G401 (cell line): ENCODE measurements at regions not wholly inside any gene's neighbourhood (a gene's known extent, or its start where the extent isn't known, plus 50 kb on each side); places are given as distances from the start of the nearest gene placed in this dataset.

Source experiments
- DNase-seq: peaks from one replicate; pipeline ENCODE4 v3.0.0-alpha.2; 2015; ENCODE audit warnings: low spot score
- in situ Hi-C: cut with HindIII; loops from 2 replicates; pipeline ENCODE4 v1.10.0; 2016; ENCODE audit warnings: low sequenced_read_pairs, mixed read lengths

DNA sequence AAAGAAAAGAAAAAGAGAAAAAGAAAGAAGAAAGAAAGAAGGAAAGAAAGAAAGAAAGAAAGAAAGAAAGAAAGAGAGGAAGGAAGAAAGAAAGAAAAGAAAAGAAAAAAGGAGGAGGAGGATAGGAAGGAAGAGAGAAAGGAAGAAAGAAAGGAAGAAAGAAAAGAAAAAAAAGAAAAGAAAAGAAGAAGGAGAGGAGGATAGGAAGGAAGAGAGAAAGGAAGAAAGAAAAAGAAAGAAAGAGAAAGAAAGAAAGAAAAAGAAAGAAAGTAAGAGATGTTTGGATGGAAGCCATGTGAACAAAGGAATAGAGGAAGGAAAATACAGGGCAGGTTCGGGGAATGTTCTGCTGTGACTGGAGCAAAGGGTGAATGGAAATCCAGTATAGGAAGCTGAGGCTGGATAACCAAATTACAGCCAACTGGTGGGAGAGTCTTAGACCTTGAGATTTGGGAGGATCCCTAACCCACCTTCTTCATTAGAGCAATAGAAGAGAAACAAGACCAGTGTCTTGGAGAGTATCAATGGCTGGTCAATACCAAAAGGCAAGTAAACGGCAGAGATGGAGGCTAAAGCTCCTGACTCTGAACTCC, 94.9 kb downstream of the RASSF10 start:
- in situ Hi-C loops = no loop called here
- DNase-seq = no peak

DNA sequence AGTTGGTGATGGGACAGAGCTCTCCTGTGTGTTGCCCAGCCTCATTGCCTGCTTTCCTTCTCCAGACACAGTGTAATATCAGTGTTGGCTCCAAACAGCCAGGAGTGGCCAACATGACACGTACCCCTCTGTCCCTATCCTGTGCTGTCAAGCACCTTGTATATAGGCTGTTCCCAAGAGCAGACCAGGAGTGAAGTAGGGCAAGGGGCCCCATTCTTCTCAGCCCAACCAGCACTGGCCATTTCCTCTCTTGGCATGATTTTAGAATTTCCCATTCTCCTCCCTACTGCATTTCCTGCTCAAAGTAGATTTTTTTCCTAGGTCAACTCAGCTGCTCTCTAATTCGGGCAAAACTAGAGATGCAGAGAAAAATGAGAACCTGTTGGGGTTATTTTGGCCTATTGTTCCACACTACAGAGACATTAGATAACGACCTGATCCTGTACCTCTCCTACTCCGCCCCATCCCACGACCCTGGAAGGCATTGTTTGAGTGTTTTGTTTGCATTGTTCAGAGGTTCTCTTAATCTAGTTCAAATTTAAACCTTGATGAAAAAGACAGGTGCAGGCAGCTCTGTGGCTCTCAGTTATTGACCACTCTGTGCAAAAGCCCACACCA, 95.6 kb downstream of the RASSF10 start:
- in situ Hi-C loops = no loop called here
- no peak for DNase-seq

DNA sequence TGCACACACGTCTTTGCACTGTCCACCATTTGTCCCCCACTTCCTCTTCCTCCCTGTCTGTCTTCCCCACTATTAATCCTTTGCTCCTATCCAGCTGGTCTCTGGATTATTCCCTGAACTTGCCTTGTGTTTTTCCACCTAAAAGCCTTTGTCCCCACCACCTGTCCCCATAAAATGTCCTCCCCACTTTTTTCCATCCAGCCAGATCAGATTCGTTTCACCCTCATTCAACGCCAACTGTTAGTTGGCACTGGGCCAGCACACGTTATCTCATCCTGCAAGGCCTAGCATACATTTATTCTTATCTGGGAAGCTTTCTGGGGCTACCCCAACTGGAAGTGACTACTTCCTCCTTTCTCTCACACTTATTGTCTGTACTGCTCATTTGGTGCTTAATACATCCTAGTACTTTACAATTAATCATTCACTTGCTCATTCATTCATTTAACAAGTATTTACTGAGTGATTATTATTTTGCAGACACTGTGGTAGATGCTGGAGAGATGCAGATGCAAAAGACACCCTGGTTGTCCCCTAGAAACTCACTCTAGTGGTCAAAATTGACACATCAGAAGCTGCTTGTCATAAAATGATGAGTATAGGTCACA, 96.2 kb downstream of the RASSF10 start:
- in situ Hi-C loops = no loop called here
- DNase-seq = no peak

DNA sequence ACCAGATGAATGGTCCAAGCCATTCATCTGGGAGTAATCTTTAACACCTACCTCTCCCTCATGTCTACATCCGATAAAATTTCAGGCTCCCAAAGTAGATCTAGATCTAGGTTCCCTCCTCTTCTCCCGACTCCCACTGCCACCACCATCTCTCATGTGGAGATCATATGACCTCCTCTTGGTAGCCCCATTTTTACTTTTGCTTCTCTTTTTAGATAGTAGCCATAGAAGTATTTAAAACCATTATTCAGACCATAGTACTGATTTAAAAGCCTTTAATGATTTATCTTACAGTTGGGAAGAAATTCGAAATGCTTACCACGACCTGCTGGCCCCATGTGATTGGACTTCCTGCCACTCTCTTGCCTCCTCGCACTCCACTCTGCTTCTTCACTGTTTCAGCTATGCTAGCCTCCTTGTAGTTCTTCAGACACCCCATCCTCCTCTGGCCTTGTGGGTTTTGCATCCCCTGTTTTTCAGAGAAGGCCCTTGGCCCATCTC, 98.5 kb downstream of the RASSF10 start:
- in situ Hi-C loops = no loop called here

DNA sequence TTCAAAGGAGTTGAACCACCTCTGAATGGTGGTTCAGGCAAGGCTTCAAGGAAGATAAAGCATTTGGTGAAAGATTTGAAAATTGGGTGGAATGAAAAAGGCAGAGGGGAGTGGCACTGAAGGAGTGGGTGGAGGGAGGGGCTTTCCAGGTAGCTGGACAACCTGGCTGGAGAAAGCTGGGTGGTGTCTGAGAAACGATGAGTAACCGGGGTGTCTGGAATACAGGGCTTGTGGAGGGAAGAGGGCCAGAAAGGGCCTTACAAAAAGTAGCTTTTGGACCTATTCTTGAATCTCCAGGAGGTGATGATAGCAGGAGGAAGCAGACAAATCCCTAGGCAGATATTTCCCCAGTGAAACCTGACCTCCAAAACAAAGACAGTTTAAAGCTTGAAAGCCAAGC, 99.3 kb downstream of the RASSF10 start:
- no peak for DNase-seq
- in situ Hi-C loops = no loop called here

More for the DNA sequence above, 98.5 kb downstream of the RASSF10 start:
- DNase-seq = no peak

DNA sequence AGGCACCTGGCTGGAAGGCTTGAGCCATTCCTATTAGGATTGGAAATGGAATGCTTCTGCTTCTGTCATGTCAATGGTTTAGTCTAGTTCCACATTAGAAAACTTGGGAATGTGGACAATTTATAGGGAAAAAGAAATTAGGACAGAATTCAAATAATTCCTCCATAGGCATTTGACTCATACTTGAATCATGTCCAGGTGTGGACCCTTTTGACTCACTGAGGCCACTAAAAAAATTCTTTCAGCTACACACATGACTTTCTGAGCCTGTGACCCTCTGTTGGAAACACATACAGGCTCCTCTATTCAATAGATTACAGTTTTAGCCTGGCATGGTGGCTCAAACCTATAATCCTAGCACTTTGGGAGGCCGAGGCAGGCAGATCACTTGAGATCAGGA, 100.5 kb downstream of the RASSF10 start:
- no peak for DNase-seq
- in situ Hi-C loops = no loop called here

DNA sequence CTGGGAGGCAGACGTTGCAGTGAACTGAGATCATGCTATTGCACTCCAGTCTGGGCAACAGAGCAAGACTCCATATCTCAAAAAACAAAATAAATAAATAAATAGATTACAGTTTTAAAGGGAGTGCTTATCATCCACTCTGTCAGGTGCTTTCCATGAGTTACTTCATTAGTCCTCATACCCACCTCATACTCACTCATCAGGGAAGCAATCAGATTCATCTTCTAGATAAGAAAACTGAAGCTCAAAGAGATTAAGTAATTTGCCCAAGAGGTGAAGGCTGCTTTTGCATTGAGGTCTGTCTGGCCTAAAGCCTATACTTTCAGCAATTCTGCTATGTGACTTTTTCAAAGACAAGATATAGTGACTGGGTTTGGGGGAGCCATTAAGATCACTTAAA, 101.0 kb downstream of the RASSF10 start:
- in situ Hi-C loops = no loop called here
- no peak for DNase-seq

DNA sequence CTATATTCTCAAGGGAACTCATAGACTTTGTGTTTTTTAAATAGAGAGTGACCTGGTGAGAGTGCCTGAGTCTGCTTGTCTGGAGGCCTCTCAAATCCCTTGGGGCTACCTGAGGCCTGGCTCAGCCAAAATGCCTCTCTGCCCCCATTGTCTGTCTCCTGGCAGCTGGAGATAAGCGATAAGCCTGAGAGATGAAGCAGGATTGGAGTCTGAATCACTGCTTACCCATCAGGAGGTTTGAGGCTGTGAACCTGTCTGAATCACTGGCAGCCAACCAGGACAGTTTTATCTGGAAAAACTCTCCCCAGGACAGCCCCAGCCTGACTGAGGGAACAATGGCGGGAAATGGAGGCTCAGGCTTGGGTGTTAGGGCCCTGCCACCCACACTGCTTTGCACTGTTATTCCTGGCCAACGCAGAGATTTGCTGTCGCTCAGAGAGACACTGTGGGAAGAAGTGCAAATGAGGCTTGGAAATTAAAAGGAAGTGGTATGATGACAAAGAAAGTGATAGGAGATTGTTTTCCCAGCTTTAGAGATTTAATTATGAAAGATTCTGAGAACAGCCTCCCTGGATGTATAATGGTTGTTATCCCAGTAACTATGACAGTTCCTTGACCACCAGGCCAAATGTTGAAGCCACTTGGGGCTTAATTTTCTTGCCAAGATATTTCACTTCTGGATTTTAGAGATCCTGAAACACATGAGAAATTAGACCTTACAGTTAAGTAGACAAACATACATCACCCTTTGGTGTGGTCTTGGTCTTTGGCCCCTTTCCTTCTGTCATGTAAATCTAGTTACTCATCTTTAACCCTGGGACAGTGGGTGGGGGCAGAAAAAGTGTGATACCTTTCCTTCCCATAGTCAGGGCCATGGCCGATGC, 102.1 kb downstream of the RASSF10 start:
- in situ Hi-C loops = no loop called here
- DNase-seq = no peak

DNA sequence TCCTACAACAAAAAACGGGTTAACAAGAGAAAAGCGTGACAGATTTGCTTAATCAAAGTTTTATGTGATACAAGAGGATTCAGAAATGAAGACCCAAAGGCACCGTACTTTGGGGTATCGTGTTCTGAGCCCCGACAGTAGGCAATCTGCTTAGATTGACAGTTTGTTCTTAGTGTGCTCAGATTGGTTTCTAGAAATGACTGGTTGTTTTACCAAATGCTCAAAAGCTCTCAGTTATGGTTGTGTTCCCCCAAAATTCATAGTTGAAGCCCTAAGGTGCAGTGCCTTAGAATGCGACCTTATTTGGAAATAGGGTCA, 102.7 kb downstream of the RASSF10 start:
- in situ Hi-C loops = no loop called here
- no peak for DNase-seq

DNA sequence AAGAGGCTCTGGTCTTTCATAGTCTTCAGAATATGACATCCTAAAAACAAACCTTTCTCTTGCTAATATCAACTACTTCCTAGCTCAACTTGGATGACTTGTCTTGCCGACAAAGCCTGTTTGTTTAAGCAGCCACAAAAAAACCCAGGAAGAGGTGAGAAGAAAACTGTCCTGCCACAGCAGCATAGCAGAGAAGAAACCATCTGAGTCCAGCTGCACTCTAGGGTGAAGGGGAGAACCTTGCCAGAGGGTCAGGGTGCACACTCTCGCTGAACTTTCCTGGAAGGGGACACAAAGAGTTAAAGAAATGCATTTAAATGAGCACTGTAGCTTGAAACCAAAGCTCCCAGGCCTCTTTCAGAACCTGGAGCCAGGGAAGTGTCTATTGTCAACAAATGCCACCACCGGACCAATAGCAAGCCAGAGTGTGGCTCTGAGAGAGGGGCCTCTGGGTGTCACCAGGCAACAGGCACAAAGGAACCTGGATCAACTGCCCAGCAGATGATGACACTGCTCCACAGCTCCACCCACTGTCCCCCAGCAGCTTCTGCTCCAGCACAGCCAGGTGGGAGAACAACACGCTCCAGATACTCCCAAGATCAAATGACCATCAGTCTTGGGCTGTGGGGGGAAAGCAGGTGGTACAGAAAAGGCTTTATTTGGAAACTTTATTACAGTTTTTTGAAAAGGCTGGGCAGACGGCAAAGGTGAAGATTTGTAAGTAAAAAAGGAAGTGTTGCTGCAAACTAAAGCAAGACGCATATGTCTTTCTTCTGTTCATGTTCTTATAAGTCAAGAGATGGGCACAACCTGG, 105.7 kb downstream of the RASSF10 start:
- in situ Hi-C loops = no loop called here
- DNase-seq = no peak

DNA sequence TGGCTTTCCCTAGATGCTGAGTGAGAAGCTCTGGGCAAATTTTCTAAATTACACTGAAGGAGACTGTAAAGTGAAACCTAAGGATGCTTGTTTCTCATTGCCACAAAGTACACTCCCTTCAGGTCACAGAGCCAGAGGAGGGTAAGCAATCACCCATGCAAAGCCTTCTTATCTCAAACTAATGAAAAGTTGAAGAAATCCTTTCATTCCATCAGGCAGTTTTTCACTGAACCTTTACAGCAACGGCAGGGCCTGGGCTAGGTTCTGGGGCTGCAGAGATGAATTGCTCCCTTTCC, 106.2 kb downstream of the RASSF10 start:
- no peak for DNase-seq
- in situ Hi-C loops = no loop called here

DNA sequence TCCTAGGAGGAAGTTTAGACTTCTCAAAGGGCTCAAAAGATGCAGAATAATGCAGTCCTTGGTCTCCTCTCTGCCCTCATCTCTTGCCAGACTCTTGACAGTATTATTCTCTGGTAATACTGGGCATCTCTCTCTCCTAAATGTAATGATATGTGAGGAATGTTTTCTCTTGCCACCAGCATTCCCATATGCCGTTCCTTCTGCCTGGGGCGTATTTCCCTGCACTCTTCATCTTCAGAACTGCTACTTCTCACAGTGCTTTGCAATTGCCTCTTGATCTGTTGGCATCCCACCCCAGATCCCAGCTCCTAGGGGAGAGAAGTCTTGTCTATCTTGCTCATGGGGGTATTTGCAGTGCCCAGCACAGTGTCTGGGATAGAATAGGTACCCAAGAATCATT, 107.4 kb downstream of the RASSF10 start:
- DNase-seq = no peak
- in situ Hi-C loops = no loop called here

DNA sequence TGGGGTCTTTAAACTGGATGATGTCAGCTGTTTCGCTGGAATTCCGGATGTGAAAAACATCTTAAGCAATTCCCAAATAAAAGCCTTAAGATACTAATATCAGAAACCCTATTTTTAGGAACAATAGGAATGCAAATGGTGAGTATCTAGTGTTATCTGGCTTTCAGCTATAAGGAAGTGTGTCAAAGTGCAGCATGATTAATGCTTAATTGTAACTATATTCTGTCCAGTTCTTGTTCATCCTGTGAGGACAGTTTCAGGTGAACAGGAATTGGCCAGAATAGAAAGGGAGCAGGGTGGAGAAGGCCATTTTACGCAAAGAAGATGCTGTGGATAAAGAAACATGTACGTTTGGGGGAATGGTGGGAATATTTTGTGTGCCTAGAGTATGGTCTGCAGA, 108.2 kb downstream of the RASSF10 start:
- in situ Hi-C loops = no loop called here
- DNase-seq = no peak

DNA sequence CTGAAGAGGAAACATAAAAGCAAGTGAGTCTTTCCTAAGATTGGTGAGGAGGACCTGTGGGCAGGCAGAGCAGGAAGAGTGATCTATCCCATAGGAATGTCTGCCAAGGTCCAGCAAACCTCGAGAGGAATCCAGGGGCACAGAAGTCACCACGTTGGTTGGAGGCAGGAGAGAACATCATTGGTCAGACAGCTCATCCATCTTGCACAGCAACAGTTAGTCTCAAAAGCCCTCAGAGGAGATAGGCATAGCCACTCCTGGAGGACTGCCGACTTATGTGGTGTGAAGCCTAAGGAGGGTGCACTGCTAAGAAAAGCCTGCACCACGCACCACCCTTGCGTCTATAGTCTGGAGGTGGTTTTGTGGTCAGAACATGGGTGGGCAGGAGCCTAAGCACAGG, 109.1 kb downstream of the RASSF10 start:
- no peak for DNase-seq
- in situ Hi-C loops = no loop called here

DNA sequence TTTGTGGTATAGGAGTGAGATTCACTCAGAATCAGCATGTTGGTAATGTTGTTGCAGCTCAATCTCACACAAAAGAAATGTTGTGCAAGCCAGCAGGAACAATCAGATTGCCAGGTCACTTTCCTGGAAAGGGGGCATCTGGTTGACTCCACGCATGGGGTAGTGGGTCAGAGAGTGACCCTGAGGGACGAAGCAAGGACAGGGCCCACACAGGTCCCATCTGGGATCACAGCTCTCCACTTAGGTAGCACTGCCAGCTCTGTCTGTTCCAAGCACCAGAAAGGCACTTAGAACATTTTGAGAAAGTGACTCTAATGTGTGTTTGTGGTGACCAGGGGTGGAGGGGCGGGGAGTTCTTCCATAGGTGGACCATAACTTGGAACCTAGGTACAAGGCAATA, 109.5 kb downstream of the RASSF10 start:
- DNase-seq = no peak
- in situ Hi-C loops = no loop called here

DNA sequence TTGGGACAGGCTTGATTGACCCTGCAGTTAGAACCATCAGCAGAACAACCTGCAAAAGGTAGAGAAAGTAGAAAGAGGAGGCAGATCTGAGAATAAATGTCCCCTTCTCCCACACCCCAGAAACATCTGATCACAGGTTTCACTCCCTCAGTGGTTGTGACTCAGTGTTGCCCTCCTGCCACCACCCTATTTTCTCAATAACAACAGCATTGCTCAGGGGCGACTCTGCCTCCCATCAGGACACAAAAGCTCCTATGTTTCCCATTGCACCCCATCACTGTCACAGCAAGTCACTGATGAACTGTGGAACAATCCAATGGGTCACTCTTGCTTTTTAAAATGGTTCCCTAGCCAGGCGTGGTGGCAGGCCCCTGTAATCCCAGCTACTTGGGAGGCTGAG, 110.2 kb downstream of the RASSF10 start:
- in situ Hi-C loops = no loop called here
- no peak for DNase-seq

DNA sequence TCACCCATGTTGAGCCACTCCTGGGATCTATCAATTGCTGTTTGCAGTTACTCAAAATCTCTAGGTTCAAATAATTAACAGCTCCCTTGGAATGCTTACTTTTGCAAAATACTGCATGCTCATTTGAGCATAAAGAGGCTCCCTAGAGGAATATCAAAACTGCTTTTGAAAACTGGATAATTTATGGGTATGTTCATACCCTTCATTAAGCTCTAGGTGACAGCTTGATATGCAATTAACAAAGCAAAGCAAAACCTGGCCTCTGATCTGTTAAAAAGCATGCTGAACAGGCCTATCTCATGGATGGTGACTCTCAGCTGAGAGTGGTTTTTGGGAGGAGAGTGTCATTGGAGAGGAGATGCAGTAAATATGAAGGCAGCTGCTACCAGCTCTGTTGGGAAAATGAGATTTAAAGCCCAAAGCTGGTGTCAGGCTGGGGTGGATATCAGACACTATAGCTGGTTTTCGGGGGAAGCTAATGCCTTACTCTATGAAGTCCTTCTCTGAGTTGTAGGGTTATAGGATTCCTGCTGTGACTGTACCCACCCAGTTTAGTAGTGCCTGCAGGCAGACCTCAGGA, 110.9 kb downstream of the RASSF10 start:
- DNase-seq = no peak

DNA sequence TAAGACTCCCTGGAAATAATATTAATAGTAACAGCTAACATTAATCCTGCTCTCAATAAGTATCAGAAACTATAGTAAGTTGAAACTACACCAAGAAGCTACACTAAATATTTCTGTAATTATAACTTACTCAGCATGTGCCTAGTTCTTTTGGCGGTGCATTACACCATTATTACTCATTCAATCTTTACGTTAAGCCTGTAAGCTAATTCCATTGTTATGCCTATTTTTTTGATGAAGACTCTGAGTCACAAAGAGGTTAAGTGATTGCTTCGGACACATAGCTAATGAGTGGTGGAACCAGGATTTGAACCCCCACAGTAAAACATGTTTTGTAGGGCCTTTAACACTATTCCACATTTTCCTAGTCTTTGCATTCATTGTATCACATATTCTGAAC, 111.6 kb downstream of the RASSF10 start:
- in situ Hi-C loops = no loop called here
- no peak for DNase-seq

More for the DNA sequence above, 110.9 kb downstream of the RASSF10 start:
- in situ Hi-C loops = no loop called here

DNA sequence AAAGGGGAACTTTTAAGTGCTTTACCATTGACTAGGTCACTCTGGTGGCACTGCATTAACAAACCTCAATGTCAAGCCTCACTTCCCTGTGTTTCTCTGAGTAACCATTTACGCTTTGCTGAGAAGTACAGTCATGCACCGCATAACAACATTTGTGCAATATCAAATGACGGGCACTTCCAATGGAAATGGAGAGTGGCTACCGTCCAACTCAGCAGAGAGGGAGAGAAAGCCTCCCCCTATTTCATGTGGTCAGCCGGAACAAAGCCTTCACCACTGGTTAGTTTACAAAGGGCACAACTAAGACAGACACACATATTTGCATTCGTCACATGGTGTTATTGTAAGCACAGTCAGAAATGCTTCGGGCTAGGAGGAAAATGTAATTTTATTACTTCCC, 117.3 kb downstream of the RASSF10 start:
- in situ Hi-C loops = no loop called here
- no peak for DNase-seq
